Activated naive CD4-positive, alpha-beta T cell treated with anti-CD3 and anti-CD28 coated beads, Interleukin-2, amount 50 U/mL, for 72 hours (primary cell): ENCODE measurements at regions not wholly inside any gene's neighbourhood (a gene's known extent, or its start where the extent isn't known, plus 50 kb on each side); places are given as distances from the start of the nearest gene placed in this dataset.

Experiments
- ATAC-seq, 2 donors: fragments of 150-1000 bp; cut with Tn5 transposase; 2 replicates each; pipeline ENCODE4 v1.10.0; 2021; ENCODE audit warnings: mild to moderate bottlenecking in 2 of 2, moderate library complexity in 2 of 2
- DNase-seq, 2 donors: peaks; one replicate each; pipeline ENCODE4 v3.0.0; 2021 to 2022; ENCODE audit warnings: low spot score in 2 of 2
- H3K27ac Mint-ChIP-seq, 2 donors: one replicate each; pipeline ENCODE4 v1.8.0; 2022; ENCODE audit warnings: mild to moderate bottlenecking in 2 of 2, mixed read lengths in 2 of 2
- H3K36me3 Mint-ChIP-seq, 2 donors: one replicate each; pipeline ENCODE4 v1.8.0; 2022; ENCODE audit warnings: mixed read lengths in 2 of 2
- H3K9me3 Mint-ChIP-seq, 2 donors: one replicate each; pipeline ENCODE4 v1.8.0; 2022; ENCODE audit warnings: mixed read lengths in 2 of 2

- no peak overlapping the region for H3K27ac Mint-ChIP-seq
- peaks cover 0 to 2% of the 10 kb centered on the region in 2 donors for H3K36me3 Mint-ChIP-seq
- no peaks in the 10 kb centered on the region for H3K9me3 Mint-ChIP-seq
- no peak for ATAC-seq
- no peak for DNase-seq
Observed at GRCh38 chr10:4658777-4659176, 167.2 kb upstream of the AKR1E2 start.

- DNase-seq (peak in 1 of 2 donors; percentile 19), ATAC-seq (no peak)
- Mint-ChIP-seq H3K9me3 (no peaks in the 10 kb centered on the region), H3K27ac (no peak overlapping the region), H3K36me3 (peaks cover 0 to 6% of the 10 kb centered on the region in 2 donors)
Observed at GRCh38 chr10:4656576-4657194, 169.3 kb upstream of the AKR1E2 start.

GRCh38 chr10:4655879-4656278 lies 170.1 kb upstream of the AKR1E2 start:
- Mint-ChIP-seq H3K36me3 (peaks cover 0 to 6% of the 10 kb centered on the region in 2 donors), H3K9me3 (no peaks in the 10 kb centered on the region), H3K27ac (no peak overlapping the region)
- DNase-seq (no peak), ATAC-seq (no peak)

GRCh38 chr10:4655406-4655805 lies 170.6 kb upstream of the AKR1E2 start:
- H3K9me3 Mint-ChIP-seq = no peaks in the 10 kb centered on the region
- peaks cover 0 to 6% of the 10 kb centered on the region in 2 donors for H3K36me3 Mint-ChIP-seq
- no peak for DNase-seq
- no peak for ATAC-seq
- no peak overlapping the region for H3K27ac Mint-ChIP-seq

GRCh38 chr10:4654496-4654895 lies 171.5 kb upstream of the AKR1E2 start:
- ATAC-seq (no peak), DNase-seq (no peak)
- peaks cover 0 to 6% of the 10 kb centered on the region in 2 donors for H3K36me3 Mint-ChIP-seq
- H3K27ac Mint-ChIP-seq = no peak overlapping the region
- no peaks in the 10 kb centered on the region for H3K9me3 Mint-ChIP-seq

GRCh38 chr10:4653160-4653559 lies 172.8 kb upstream of the AKR1E2 start:
- DNase-seq = no peak
- H3K27ac Mint-ChIP-seq = no peak overlapping the region
- peaks cover 0 to 6% of the 10 kb centered on the region in 2 donors for H3K36me3 Mint-ChIP-seq
- peaks cover 0 to 5% of the 10 kb centered on the region in 2 donors for H3K9me3 Mint-ChIP-seq
- ATAC-seq = no peak

- ATAC-seq (peak; percentile 92 to 94), DNase-seq (peak in 1 of 2 donors; percentile 42)
- Mint-ChIP-seq H3K36me3 (peaks cover 0 to 6% of the 10 kb centered on the region in 2 donors), H3K9me3 (peaks cover 0 to 5% of the 10 kb centered on the region in 2 donors), H3K27ac (peak overlapping the region; percentile 86 to 98)
Observed at GRCh38 chr10:4652111-4653010, 173.6 kb upstream of the AKR1E2 start.

- DNase-seq (peak in 1 of 2 donors; percentile 28), ATAC-seq (peak; percentile 83 to 92)
- H3K36me3 Mint-ChIP-seq = peaks cover 0 to 6% of the 10 kb centered on the region in 2 donors
- H3K9me3 Mint-ChIP-seq = peaks cover 0 to 5% of the 10 kb centered on the region in 2 donors
- peak overlapping the region; percentile 86 to 98 for H3K27ac Mint-ChIP-seq
Observed at GRCh38 chr10:4651404-4652037, 174.5 kb upstream of the AKR1E2 start.

- H3K9me3 Mint-ChIP-seq = peaks cover 0 to 5% of the 10 kb centered on the region in 2 donors
Observed at GRCh38 chr10:4650582-4650981, 175.4 kb upstream of the AKR1E2 start.

GRCh38 chr10:4649886-4650508 lies 176.0 kb upstream of the AKR1E2 start:
- peaks cover 0 to 5% of the 10 kb centered on the region in 2 donors for H3K9me3 Mint-ChIP-seq
- H3K27ac Mint-ChIP-seq = no peak overlapping the region
- ATAC-seq = no peak
- no peak for DNase-seq
- peaks cover 0 to 6% of the 10 kb centered on the region in 2 donors for H3K36me3 Mint-ChIP-seq

More at GRCh38 chr10:4650582-4650981, 175.4 kb upstream of the AKR1E2 start:
- peaks cover 0 to 6% of the 10 kb centered on the region in 2 donors for H3K36me3 Mint-ChIP-seq
- ATAC-seq = no peak
- H3K27ac Mint-ChIP-seq = no peak overlapping the region
- no peak for DNase-seq

GRCh38 chr10:4649471-4649870 lies 176.5 kb upstream of the AKR1E2 start:
- Mint-ChIP-seq H3K36me3 (peaks cover 0 to 6% of the 10 kb centered on the region in 2 donors), H3K27ac (no peak overlapping the region), H3K9me3 (peaks cover 0 to 5% of the 10 kb centered on the region in 2 donors)
- DNase-seq (no peak), ATAC-seq (no peak)

- ATAC-seq = no peak
- Mint-ChIP-seq H3K36me3 (peaks cover 0 to 5% of the 10 kb centered on the region in 2 donors), H3K27ac (no peak overlapping the region), H3K9me3 (peaks cover 0 to 5% of the 10 kb centered on the region in 2 donors)
- DNase-seq = no peak
Observed at GRCh38 chr10:4648999-4649398, 177.0 kb upstream of the AKR1E2 start.

- ATAC-seq (no peak), DNase-seq (no peak)
- peaks cover 0 to 5% of the 10 kb centered on the region in 2 donors for H3K9me3 Mint-ChIP-seq
- H3K36me3 Mint-ChIP-seq = no peaks in the 10 kb centered on the region
- H3K27ac Mint-ChIP-seq = no peak overlapping the region
Observed at GRCh38 chr10:4647109-4647785, 178.8 kb upstream of the AKR1E2 start.

- peaks cover 0 to 5% of the 10 kb centered on the region in 2 donors for H3K9me3 Mint-ChIP-seq
- no peak overlapping the region for H3K27ac Mint-ChIP-seq
- no peaks in the 10 kb centered on the region for H3K36me3 Mint-ChIP-seq
- ATAC-seq = no peak
- DNase-seq = no peak
Observed at GRCh38 chr10:4646547-4646946, 179.5 kb upstream of the AKR1E2 start.

GRCh38 chr10:4645836-4646235 lies 180.2 kb upstream of the AKR1E2 start:
- Mint-ChIP-seq H3K9me3 (peaks cover 0 to 5% of the 10 kb centered on the region in 2 donors), H3K27ac (no peak overlapping the region), H3K36me3 (no peaks in the 10 kb centered on the region)
- no peak for ATAC-seq
- no peak for DNase-seq

- no peak for ATAC-seq
- H3K27ac Mint-ChIP-seq = no peak overlapping the region
- no peak for DNase-seq
- peaks cover 0 to 2% of the 10 kb centered on the region in 2 donors for H3K9me3 Mint-ChIP-seq
- no peaks in the 10 kb centered on the region for H3K36me3 Mint-ChIP-seq
Observed at GRCh38 chr10:4643471-4643870, 182.5 kb upstream of the AKR1E2 start.
